ENCODE measurements at regions not wholly inside any gene's neighbourhood (a gene's known extent, or its start where the extent isn't known, plus 50 kb on each side); places are given as distances from the start of the nearest gene placed in this dataset.

DNA sequence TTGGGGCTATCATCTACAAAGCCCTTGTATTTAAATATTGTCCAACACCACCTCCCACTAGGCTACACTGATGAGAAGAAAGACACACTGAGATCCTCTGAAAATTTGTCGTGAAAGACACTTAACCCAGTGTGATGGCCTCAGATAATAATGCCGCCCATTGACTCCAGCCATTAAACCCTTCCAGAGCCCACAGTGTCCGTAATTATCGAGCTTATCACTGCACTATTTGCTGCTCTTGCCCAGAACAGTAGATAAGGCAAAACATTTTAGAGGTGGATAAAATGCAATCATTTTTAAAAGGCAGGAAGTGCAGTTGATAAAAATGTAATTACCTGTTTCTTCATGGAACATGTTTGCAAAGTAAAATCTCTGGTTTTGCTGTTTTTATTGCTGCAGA lies 121.3 kb upstream of the DDX18 start:
- Histone ChIP-seq H3K4me3 (ENCODE audit: low read depth, low read length, poor library complexity, severe bottlenecking) (no peak overlapping the region), H3K27ac (ENCODE audit: low read depth, low read length, poor library complexity, severe bottlenecking) (no peak overlapping the region), H4K20me1 (ENCODE audit: insufficient read depth, low read length) (no peaks in the 10 kb centered on the region), H2AFZ (ENCODE audit: low read length) (no peak overlapping the region), H3K9me3 (ENCODE audit: low read length) (no peaks in the 10 kb centered on the region), H3K9me2 (ENCODE audit: insufficient read depth, low read length) (no peaks in the 10 kb centered on the region), H3K4me1 (ENCODE audit: insufficient read depth, low read length, poor library complexity, severe bottlenecking) (no peaks in the 10 kb centered on the region), H3K4me2 (ENCODE audit: low read length) (no peak overlapping the region), H3K36me3 (ENCODE audit: insufficient read depth, low read length) (no peaks in the 10 kb centered on the region), H3K79me2 (ENCODE audit: insufficient read depth, low read depth, low read length) (no peaks in the 10 kb centered on the region)
- no peak for DNase-seq (ENCODE audit: low spot score)
- CTCF ChIA-PET (ENCODE audit: unreplicated experiment), result no interaction called here
- TF ChIP-seq, protein P1, sequence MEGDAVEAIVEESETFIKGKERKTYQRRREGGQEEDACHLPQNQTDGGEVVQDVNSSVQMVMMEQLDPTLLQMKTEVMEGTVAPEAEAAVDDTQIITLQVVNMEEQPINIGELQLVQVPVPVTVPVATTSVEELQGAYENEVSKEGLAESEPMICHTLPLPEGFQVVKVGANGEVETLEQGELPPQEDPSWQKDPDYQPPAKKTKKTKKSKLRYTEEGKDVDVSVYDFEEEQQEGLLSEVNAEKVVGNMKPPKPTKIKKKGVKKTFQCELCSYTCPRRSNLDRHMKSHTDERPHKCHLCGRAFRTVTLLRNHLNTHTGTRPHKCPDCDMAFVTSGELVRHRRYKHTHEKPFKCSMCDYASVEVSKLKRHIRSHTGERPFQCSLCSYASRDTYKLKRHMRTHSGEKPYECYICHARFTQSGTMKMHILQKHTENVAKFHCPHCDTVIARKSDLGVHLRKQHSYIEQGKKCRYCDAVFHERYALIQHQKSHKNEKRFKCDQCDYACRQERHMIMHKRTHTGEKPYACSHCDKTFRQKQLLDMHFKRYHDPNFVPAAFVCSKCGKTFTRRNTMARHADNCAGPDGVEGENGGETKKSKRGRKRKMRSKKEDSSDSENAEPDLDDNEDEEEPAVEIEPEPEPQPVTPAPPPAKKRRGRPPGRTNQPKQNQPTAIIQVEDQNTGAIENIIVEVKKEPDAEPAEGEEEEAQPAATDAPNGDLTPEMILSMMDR (conservative IDR thresholded peaks at IDR 0.05; ENCODE audit: low read length), result no peak
- TF ChIP-seq EZH2phosphoT487 (IDR thresholded peaks at IDR 0.05; ENCODE audit: borderline replicate concordance, low read depth, low read length), result no peak
- intact Hi-C loops (cut with micrococcal nuclease; ENCODE audit: unreplicated experiment), result no loop called here
- no TSS peak for BruUV-seq (replicated peaks)
- POLR2A ChIA-PET, result interaction anchor here (1.4 kb wide), 1 partner anchor 50 kb away, joined by 3 read pairs; no protein-coding TSS in a partner anchor

DNA sequence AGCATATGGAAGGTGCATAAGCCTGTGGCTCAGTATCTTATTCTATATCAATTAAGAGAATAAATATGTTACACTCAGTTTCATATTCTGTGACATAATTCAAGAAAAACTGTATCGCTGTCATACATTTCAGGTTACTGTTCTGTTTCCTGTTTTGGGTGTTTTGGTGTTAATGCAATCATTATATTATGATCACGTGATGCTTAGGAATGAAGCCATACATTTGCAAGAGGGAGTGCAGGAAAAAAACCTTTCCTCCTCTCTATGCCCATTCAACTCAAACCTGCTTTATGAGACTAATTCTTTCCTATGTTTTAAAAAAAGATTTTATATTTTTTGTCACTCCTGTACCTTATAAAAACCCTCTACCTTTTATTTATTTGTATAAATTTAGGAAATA lies 120.8 kb upstream of the DDX18 start:
- H3K36me3 ChIP-seq (ENCODE audit: insufficient read depth, low read length), result no peaks in the 10 kb centered on the region
- no peak overlapping the region for H3K4me2 ChIP-seq (ENCODE audit: low read length)
- ChIA-PET CTCF (ENCODE audit: unreplicated experiment) (no interaction called here), POLR2A (interaction anchor here (1.4 kb wide), 1 partner anchor 51 kb away, joined by 3 read pairs; no protein-coding TSS in a partner anchor)
- no TSS peak for BruUV-seq (replicated peaks)
- no peaks in the 10 kb centered on the region for H3K9me2 ChIP-seq (ENCODE audit: insufficient read depth, low read length)
- intact Hi-C loops (cut with micrococcal nuclease; ENCODE audit: unreplicated experiment), result no loop called here
- H4K20me1 ChIP-seq (ENCODE audit: insufficient read depth, low read length), result no peaks in the 10 kb centered on the region
- no peaks in the 10 kb centered on the region for H3K4me1 ChIP-seq (ENCODE audit: insufficient read depth, low read length, poor library complexity, severe bottlenecking)
- TF ChIP-seq, protein P1 (conservative IDR thresholded peaks at IDR 0.05; ENCODE audit: low read length), result no peak
- TF ChIP-seq EZH2phosphoT487 (IDR thresholded peaks at IDR 0.05; ENCODE audit: borderline replicate concordance, low read depth, low read length), result no peak
- no peaks in the 10 kb centered on the region for H3K79me2 ChIP-seq (ENCODE audit: insufficient read depth, low read depth, low read length)
- no peak for DNase-seq (ENCODE audit: low spot score)
- H3K27ac ChIP-seq (ENCODE audit: low read depth, low read length, poor library complexity, severe bottlenecking), result no peak overlapping the region
- no peaks in the 10 kb centered on the region for H3K9me3 ChIP-seq (ENCODE audit: low read length)
- no peak overlapping the region for H3K4me3 ChIP-seq (ENCODE audit: low read depth, low read length, poor library complexity, severe bottlenecking)
- H2AFZ ChIP-seq (ENCODE audit: low read length), result no peak overlapping the region

DNA sequence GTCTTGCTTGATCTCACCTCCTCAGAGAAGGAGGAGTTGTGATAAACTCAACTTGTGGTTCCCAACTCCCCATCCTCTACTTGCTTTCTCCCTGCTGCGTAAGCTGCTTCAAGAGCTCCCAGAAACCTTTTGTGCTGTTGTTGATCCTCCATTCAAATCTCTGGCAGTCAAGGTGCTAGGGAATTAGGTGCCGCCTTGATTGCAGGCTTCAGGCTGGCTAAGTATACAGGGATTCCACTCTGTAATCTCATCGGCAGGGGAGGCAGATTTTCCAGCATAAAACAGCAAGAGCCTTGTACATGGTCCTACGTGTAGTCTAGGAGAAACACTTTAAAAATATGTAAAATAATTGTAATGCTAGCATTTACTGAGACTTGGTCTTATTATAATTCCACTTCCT lies 116.2 kb upstream of the DDX18 start:
- ChIA-PET CTCF (ENCODE audit: unreplicated experiment) (no interaction called here), POLR2A (no interaction called here)
- Histone ChIP-seq H2AFZ (ENCODE audit: low read length) (no peak overlapping the region), H3K9me3 (ENCODE audit: low read length) (no peaks in the 10 kb centered on the region), H4K20me1 (ENCODE audit: insufficient read depth, low read length) (no peaks in the 10 kb centered on the region), H3K4me3 (ENCODE audit: low read depth, low read length, poor library complexity, severe bottlenecking) (no peak overlapping the region), H3K79me2 (ENCODE audit: insufficient read depth, low read depth, low read length) (no peaks in the 10 kb centered on the region), H3K36me3 (ENCODE audit: insufficient read depth, low read length) (no peaks in the 10 kb centered on the region), H3K4me2 (ENCODE audit: low read length) (no peak overlapping the region), H3K4me1 (ENCODE audit: insufficient read depth, low read length, poor library complexity, severe bottlenecking) (no peaks in the 10 kb centered on the region), H3K27ac (ENCODE audit: low read depth, low read length, poor library complexity, severe bottlenecking) (no peak overlapping the region), H3K9me2 (ENCODE audit: insufficient read depth, low read length) (no peaks in the 10 kb centered on the region)
- TF ChIP-seq, protein P1 (conservative IDR thresholded peaks at IDR 0.05; ENCODE audit: low read length), result no peak
- no peak for TF ChIP-seq EZH2phosphoT487 (IDR thresholded peaks at IDR 0.05; ENCODE audit: borderline replicate concordance, low read depth, low read length)
- intact Hi-C loops (cut with micrococcal nuclease; ENCODE audit: unreplicated experiment), result no loop called here
- no TSS peak for BruUV-seq (replicated peaks)
- DNase-seq (ENCODE audit: low spot score), result no peak
